Ammon's horn (tissue), 1 donor: ENCODE measurements at regions not wholly inside any gene's neighbourhood (a gene's known extent, or its start where the extent isn't known, plus 50 kb on each side); places are given as distances from the start of the nearest gene placed in this dataset.

Experiments
- DNase-seq: peaks from one replicate; pipeline ENCODE4 v3.0.0-alpha.2; 2016; ENCODE audit warnings: low spot score

DNA sequence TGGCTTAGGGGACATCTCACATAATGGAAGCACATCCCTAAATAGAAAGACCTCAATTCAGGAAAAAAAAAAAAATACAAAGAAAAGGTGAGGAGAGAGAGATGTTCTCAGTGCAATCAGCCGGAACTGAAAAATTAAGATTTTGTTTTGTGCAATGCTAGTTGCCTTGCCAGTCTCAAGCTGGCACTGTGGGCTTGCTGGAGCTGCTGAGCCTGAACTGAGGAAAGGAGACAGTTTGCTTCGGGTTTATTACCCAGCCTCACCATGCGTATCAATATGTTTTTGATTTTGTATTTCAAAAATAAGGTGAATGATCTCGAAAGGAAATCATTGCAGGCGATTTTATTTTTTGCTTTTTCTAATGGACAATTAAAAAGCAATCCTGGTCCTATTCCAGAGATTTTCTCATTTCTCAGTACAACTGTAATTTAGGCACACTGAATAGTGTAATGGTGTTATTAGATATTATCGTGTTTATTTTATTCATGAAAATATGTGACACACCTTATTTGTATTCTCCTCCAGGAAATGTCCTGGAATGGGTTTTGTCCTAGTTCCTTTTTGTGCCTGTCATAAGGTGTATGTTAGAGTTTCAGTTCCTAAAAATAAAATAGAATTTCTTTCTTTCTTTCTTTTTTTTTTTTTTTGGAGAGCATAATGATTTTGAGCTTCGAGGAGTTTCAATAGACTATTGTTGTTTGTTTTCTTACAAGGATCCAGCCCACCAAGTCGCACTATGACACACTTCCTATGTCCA lies 72.8 kb upstream of the ZEB2 start:
- DNase-seq, result peak; percentile 61

DNA sequence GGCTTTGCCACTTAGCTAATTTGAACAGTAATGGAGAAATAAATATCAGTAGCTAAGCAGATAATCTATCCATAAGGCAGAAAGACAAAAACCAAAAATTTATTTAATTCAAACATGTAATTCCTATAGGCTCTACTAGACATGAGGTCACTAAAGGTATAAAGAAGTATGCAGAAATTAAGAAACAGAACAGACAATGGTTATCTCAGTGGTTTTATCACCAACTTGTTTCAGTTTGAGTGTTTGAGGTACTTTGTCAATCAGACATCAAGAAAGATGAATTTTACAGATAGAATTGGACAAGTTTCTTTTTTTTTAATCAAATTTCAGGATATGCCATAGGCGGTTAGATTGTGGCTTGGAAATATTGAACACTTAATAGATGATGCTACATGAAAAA lies 67.4 kb upstream of the ZEB2 start:
- DNase-seq, result no peak

DNA sequence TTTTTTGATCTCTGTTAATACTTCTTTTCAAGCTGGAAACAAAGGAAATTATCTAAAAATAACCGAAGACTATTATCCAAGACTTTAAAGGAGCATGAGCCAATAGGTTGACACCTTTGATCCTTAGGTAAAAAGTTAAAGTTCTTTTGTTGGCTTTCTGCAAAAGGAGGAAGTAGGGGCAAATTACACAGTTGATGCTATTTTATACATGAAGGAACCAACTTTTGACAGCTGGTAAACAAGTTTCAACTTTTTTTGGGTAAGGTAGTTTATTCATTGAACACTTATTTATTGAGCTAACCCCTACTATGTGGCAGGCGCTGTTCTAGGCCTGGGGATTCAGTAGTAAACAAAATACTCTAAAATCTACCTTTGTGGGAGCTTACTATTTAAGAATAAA lies 66.6 kb upstream of the ZEB2 start:
- no peak for DNase-seq

DNA sequence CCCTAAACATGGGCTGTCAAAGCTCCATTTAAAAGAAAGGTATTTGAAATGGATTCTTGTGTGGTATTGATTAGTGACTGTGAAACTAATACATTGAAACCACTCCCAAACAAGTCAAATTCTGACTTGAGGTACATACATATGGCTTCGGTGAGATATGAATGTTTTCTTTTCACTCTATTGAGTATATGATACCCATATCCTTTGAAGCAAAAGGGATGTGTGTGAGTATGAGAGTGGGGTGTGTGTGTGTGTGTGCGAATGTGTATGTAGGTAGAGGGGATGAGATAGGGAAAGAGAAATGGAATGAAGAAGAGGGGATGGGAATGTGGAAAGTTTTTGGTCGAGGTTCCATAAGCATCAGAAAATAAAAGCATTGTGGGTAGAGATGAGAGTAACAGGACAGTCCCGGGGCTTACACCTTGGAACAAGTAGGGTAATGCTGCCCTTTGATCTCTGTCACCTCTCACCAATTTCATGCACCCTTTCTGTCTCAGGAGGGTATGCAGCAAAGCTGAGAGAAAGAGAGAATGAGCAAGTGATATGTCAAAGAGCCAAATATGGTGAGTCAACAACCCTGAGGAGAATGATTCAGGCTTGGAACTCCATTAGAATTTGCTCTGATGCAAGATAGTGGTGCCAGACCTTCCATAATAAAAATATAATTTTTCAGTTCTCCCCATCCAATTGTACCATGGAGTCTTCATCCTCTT lies 64.0 kb upstream of the ZEB2 start:
- no peak for DNase-seq

DNA sequence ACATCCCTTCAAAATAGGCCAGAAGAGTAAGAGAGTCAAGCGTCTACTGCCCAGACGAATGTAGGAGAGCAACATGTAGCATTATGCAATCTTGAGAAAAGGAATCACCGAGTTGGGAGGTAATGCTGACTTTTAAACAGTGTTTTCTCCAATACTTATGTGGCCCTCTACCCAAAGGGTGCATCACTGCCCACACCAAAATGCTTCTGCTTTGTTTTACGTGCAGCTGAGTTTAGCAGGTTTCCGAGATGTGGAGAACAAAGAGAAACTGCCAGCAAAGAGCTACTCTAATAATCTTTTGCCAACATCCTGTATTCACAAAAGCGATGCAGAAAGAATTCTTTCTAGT lies 63.4 kb upstream of the ZEB2 start:
- no peak for DNase-seq

DNA sequence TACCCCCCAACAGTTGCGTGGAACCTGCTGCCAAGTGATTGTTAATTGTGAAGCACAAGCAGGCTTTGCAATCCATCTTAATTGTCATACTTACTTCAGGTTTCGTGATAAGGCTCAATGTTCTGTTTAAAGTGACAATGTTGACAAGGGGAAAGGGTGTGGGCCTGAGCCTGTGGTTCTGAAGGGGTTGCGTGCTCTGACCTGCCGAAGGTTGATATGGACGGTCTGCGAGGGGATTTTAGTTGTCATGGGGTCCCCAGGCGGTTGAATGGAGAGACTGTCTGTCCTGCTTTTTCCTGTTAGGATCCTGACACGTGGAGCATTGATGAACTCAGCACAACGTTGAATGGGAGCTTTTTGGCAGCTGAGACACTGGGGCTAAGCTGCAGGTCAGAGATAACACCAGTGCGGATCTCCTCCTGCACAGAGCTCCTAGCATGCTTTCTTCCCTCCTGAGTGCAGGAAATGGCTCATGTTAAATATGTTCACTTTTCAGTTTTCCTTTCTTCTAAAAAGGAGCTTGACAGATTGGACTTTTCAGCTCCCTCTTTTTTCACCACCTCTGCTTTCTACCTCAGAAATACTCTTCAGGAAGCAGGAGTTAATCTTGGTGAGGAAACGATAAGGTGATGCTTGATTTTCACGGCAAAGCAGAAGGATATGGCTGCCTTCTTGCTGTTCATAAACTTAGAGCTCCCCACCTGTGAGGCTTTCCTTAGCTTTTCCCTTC lies 62.9 kb upstream of the ZEB2 start:
- DNase-seq, result no peak

DNA sequence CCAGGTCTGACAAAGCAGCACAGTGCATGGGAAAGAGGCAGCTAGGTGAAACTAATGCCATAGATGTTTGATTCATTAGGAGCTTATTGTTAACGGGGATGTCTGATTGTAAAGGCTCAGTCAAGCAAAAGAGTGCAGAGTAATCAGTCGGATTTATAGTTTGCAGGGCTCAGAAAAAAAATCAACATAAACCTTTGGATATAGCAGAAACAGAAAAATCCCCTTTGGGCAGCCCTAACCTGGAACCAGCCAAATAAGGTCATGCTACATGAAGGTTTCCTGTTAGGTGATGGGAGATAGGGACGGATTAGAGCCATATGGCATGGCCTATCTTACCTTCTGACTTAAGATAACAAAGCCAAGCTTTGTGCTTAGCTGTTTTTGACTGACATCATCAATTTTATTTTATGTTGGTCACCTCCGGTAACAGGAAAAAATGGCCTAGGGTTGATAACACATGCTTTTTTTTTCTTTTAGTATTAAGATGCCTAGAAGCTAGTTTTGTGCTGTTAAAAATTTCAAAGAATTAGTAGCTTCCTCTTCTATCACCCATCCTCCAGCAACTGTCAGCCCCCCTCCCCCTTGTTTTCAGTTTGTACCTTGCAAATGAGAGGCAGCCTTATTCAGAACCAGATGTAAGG lies 60.7 kb upstream of the ZEB2 start:
- no peak for DNase-seq

DNA sequence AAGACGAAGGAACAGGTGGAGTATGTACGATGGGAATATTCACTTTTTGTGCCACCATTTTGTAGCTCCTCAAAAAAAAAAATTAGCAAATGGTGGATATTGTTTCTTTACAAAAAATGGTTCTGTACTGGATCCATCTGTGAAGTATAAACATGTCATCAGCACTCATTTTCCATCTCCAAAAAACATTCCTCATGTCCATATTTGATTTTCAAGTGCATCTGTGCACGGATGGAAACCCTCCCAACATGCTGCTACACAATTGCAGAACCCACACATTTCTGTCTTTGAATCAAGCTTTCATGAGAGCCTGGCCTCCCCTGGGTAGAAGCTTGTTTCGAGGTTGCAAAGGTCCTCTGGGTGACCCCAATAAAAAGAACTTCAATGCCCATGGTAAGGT lies 59.6 kb upstream of the ZEB2 start:
- DNase-seq, result no peak

DNA sequence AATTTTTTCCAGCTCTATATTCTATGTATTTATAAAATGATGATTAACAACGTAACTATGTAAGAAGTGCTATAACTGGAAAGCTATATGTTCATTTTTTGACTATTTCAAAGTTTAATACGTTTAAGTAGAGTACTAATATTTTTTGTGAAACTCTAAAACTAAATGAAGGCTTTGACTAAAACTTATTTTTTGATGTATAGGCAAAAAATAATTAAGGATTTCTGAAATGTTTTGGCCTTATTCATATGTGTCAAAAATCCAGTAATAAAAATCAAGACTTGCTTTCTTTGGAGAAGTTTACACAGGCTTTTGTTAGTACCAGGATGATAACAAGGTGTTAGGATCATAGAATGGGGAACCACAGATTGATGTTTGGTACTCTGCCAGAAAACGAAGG lies 58.2 kb upstream of the ZEB2 start:
- no peak for DNase-seq

DNA sequence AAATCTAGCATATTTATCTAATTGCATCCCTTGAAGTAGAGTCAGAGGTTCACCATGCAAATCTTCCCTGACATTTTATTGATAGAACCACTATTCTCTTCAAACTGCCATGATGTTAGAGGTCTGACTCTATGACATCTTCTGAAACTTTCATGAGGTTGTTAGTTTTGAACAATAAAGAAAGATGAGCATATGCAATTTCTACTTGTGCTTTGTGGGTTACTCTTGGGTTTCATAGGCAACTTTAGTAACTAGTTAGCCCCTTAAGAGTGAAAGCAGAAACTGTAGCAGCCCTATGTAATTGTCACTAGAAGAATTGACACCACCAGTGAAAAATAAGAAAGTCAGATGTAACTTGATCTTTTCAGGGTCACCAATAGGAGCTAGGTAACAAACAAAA lies 53.1 kb upstream of the ZEB2 start:
- no peak for DNase-seq

DNA sequence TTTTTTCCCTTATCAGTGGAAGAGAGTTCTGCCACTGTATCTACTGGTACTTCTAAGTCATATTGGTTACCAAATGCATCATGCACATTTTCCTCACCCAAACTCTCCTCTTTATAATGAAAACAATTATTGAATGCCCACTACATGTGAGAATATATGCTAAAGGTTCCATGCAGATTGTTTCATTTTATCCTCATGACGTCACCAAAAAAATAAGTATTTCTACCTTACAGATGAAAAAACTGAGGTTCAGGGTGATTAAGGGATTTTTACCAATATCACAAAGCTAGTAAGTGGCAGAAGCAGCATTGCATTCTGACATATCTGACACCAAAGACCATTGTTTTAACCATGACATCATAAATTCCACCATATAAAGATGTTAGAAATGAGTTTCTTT lies 51.9 kb upstream of the ZEB2 start:
- DNase-seq, result no peak

DNA sequence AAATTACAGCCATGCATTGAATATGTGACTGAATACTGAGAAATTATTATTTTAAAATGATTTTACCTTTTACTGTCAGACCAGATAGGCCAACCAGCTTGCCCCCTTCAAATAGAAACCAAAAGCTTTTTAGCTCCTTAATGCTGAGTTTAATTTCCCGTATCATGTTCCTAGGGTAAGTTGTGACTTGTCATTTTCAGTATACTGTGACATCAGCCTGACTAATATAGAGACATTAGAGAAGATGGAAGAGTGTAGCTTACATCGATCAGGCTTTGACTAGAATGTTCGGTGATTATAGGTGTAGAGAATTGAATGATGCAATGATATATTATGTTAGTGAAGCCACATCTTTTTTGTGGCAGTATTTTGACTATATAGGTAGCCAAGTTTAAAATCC lies 50.6 kb upstream of the ZEB2 start:
- no peak for DNase-seq
